ENCODE measurements at regions not wholly inside any gene's neighbourhood (a gene's known extent, or its start where the extent isn't known, plus 50 kb on each side); places are given as distances from the start of the nearest gene placed in this dataset.

DNA sequence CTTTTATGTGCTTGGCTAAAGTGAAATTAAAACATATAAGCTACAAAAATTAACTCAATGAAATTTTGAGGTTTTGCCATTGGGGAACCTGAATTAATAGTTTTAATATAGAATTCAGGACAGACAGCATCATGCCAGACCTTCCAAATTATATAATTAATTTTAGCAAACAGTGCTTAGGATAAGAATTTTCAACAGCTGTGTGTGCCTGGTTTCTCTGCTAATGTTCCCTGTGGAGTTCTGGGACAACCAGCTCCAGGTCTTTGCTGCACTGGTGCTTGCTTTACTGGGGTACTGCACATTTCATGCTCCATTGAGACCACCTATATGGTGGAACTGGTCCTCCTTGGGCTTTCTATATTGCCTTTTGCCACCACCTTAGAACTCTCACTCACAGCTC is 199.5 kb downstream of the NDFIP2 start:
- TF ChIP-seq, protein P1, sequence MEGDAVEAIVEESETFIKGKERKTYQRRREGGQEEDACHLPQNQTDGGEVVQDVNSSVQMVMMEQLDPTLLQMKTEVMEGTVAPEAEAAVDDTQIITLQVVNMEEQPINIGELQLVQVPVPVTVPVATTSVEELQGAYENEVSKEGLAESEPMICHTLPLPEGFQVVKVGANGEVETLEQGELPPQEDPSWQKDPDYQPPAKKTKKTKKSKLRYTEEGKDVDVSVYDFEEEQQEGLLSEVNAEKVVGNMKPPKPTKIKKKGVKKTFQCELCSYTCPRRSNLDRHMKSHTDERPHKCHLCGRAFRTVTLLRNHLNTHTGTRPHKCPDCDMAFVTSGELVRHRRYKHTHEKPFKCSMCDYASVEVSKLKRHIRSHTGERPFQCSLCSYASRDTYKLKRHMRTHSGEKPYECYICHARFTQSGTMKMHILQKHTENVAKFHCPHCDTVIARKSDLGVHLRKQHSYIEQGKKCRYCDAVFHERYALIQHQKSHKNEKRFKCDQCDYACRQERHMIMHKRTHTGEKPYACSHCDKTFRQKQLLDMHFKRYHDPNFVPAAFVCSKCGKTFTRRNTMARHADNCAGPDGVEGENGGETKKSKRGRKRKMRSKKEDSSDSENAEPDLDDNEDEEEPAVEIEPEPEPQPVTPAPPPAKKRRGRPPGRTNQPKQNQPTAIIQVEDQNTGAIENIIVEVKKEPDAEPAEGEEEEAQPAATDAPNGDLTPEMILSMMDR (IDR thresholded peaks at IDR 0.05 in 8 of 11, conservative IDR thresholded peaks at IDR 0.05 in 3 of 11): no peak
- TF ChIP-seq POLR2A (IDR thresholded peaks at IDR 0.05) (no peak), POLR2AphosphoS5 (IDR thresholded peaks at IDR 0.05) (no peak)

All from spleen (tissue), 7 donors.